Endodermal cell (in vitro differentiated cells): ENCODE measurements at regions not wholly inside any gene's neighbourhood (a gene's known extent, or its start where the extent isn't known, plus 50 kb on each side); places are given as distances from the start of the nearest gene placed in this dataset.
A peak's percentile ranks its signal among the peaks of the same experiment; 100 is the strongest.

Experiments
- DNase-seq: peaks from one replicate; pipeline ENCODE4 v3.0.0-alpha.2; 2017
- H3K27ac ChIP-seq: 2 replicates; pipeline ENCODE4 v1.5.1; 2013; ENCODE audit warnings: mild to moderate bottlenecking, low read depth, low read length, moderate library complexity
- H3K27me3 ChIP-seq: 2 replicates; pipeline ENCODE4 v1.6.1; 2013; ENCODE audit warnings: mild to moderate bottlenecking, low read length, moderate library complexity; ENCODE audit not compliant: insufficient read depth, control insufficient read depth, poor library complexity, severe bottlenecking
- H3K36me3 ChIP-seq: 2 replicates; pipeline ENCODE4 v1.7.0; 2013; ENCODE audit warnings: mild to moderate bottlenecking, low read length, moderate library complexity; ENCODE audit not compliant: control insufficient read depth, insufficient read depth
- H3K4me1 ChIP-seq: one replicate; pipeline ENCODE4 v1.7.0; 2013; ENCODE audit warnings: low read length; ENCODE audit not compliant: control insufficient read depth, insufficient read depth
- H3K4me3 ChIP-seq: 2 replicates; pipeline ENCODE4 v1.5.1; 2013; ENCODE audit warnings: mild to moderate bottlenecking, low read length, moderate library complexity
- H3K9ac ChIP-seq: 2 replicates; pipeline ENCODE4 v1.6.1; 2013; ENCODE audit warnings: mild to moderate bottlenecking, low read length, moderate library complexity; ENCODE audit not compliant: poor library complexity, severe bottlenecking; ENCODE audit errors: extremely low read depth
- H3K9me3 ChIP-seq: 2 replicates; pipeline ENCODE4 v1.6.1; 2013; ENCODE audit warnings: mild to moderate bottlenecking, low read length, moderate library complexity; ENCODE audit not compliant: control insufficient read depth
- H3K27ac Mint-ChIP-seq: 2 replicates; pipeline ENCODE4 v1.8.0; 2020; ENCODE audit warnings: mixed read lengths
- H3K27me3 Mint-ChIP-seq: 2 replicates; pipeline ENCODE4 v1.8.0; 2021; ENCODE audit warnings: mild to moderate bottlenecking, mixed read lengths; ENCODE audit not compliant: insufficient read depth
- H3K36me3 Mint-ChIP-seq: 2 replicates; pipeline ENCODE4 v1.8.0; 2020; ENCODE audit warnings: low read depth, mixed read lengths
- H3K4me1 Mint-ChIP-seq: 2 replicates; pipeline ENCODE4 v1.8.0; 2020; ENCODE audit warnings: mixed read lengths
- H3K4me3 Mint-ChIP-seq: 2 replicates; pipeline ENCODE4 v1.8.0; 2020; ENCODE audit warnings: mild to moderate bottlenecking, moderate library complexity, mixed read lengths
- H3K9me3 Mint-ChIP-seq: 2 replicates; pipeline ENCODE4 v1.8.0; 2020; ENCODE audit warnings: mild to moderate bottlenecking, mixed read lengths
- WGBS, 2 experiments: methylation state at CpG; one replicate each; pipeline versions ENCODE4 v1.1.5 to v1.1.7; 2013; ENCODE audit warnings: missing lambda C conversion rate in 2 of 2, mixed read lengths in 1 of 2; ENCODE audit not compliant: insufficient coverage in 1 of 2, insufficient read length in 1 of 2; 5-methylcytosine and 5-hydroxymethylcytosine counted together
- TF ChIP-seq, protein P1 (sequence below): fragments of 200-600 bp; sonication (generic); conservative IDR thresholded peaks from 2 replicates; pipeline ENCODE4 v1.5.0; 2021; ENCODE audit warnings: antibody characterized with exemption, mild to moderate bottlenecking

DNA sequence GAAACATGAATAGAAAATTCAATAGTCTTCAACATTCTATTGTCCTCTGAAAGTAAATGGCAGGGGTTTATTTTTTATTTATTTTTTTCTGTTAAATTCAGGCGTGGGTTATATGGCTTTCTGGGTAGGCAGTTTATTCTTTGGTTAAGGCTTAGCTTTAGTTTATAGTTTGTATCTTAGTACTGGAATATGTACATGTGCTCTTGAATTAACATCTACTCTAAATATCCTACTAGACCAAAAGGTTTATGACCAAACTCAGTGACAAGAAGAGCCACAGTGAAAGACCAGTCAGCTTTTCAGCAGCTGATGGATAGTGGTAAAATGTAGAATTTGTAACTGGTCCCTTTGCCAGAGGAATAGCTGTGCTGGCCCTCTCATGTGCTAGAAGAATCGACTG, 62.0 kb upstream of the DAB2 start:
- DNase-seq: no peak
- Histone ChIP-seq H3K27me3 (no peaks in the 10 kb centered on the region), H3K9ac (no peak overlapping the region), H3K9me3 (peaks cover 5% of the 10 kb centered on the region), H3K36me3 (no peaks in the 10 kb centered on the region), H3K27ac (no peak overlapping the region), H3K4me3 (no peak overlapping the region), H3K4me1 (no peaks in the 10 kb centered on the region)
- TF ChIP-seq, protein P1, sequence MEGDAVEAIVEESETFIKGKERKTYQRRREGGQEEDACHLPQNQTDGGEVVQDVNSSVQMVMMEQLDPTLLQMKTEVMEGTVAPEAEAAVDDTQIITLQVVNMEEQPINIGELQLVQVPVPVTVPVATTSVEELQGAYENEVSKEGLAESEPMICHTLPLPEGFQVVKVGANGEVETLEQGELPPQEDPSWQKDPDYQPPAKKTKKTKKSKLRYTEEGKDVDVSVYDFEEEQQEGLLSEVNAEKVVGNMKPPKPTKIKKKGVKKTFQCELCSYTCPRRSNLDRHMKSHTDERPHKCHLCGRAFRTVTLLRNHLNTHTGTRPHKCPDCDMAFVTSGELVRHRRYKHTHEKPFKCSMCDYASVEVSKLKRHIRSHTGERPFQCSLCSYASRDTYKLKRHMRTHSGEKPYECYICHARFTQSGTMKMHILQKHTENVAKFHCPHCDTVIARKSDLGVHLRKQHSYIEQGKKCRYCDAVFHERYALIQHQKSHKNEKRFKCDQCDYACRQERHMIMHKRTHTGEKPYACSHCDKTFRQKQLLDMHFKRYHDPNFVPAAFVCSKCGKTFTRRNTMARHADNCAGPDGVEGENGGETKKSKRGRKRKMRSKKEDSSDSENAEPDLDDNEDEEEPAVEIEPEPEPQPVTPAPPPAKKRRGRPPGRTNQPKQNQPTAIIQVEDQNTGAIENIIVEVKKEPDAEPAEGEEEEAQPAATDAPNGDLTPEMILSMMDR: no peak
- Mint-ChIP-seq H3K36me3 (no peaks in the 10 kb centered on the region), H3K27me3 (no peaks in the 10 kb centered on the region), H3K4me3 (no peak overlapping the region), H3K27ac (no peak overlapping the region), H3K9me3 (no peaks in the 10 kb centered on the region), H3K4me1 (peaks cover 6% of the 10 kb centered on the region)
- 94% methylated on average over 2 of the region's 2 CpGs; no CpG with 5 or more reads in 1 of the 2 experiments for WGBS, 2 experiments

DNA sequence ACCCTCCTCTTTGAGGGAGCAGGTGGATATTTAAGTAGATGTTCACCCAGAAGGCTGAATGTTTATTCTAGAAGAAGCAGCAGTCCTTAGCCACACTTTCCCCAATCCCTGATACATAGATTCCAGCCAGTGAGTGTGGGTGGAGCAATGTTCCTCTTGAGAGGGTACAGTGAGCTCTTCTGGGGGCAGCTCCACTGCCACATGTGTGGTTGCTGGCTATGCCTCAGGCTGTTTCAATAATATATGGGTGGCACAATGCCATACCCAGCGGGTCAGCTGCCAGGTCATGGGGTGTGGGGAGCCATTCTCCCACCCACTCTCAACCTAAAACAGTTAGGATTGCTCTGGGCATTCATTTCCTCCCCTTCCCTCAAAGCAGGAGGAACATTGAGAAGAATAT, 61.6 kb upstream of the DAB2 start:
- Mint-ChIP-seq H3K36me3 (no peaks in the 10 kb centered on the region), H3K9me3 (no peaks in the 10 kb centered on the region), H3K27ac (no peak overlapping the region), H3K27me3 (no peaks in the 10 kb centered on the region), H3K4me3 (no peak overlapping the region), H3K4me1 (peaks cover 6% of the 10 kb centered on the region)
- Histone ChIP-seq H3K27me3 (no peaks in the 10 kb centered on the region), H3K4me1 (no peaks in the 10 kb centered on the region), H3K36me3 (no peaks in the 10 kb centered on the region), H3K27ac (no peak overlapping the region), H3K4me3 (no peak overlapping the region), H3K9me3 (peaks cover 3% of the 10 kb centered on the region), H3K9ac (no peak overlapping the region)
- DNase-seq: no peak
- TF ChIP-seq, protein P1: no peak
- 78% methylated on average over 1 of the region's 1 CpG; no CpG with 5 or more reads in 1 of the 2 experiments for WGBS, 2 experiments

DNA sequence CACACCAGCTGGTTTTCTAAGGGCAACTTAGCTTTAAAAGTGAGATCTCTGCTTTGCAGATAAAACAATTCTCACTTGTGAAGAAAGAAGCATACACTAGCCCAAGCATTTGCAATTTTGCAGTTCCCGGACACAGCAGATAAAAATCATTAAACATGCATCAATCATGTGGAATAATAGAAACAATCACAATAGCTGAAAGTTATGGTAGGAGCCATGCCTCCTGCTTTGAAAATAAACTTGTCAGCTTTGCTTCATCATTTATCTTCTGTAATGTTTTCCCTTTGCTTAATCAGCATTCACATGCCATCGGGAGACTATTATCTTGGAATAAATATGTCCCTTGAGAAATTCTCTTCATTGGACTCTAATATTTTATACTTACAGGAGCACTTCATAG, 60.3 kb upstream of the DAB2 start:
- Mint-ChIP-seq H3K4me3 (no peak overlapping the region), H3K27me3 (no peaks in the 10 kb centered on the region), H3K27ac (no peak overlapping the region), H3K36me3 (no peaks in the 10 kb centered on the region), H3K9me3 (no peaks in the 10 kb centered on the region), H3K4me1 (peaks cover 12% of the 10 kb centered on the region)
- Histone ChIP-seq H3K9ac (no peak overlapping the region), H3K4me3 (no peak overlapping the region), H3K36me3 (no peaks in the 10 kb centered on the region), H3K4me1 (no peaks in the 10 kb centered on the region), H3K9me3 (no peaks in the 10 kb centered on the region), H3K27ac (peak overlapping the region; percentile 41), H3K27me3 (no peaks in the 10 kb centered on the region)
- TF ChIP-seq, protein P1: no peak
- no peak for DNase-seq
- WGBS, 2 experiments: 78 to 90% methylated on average over 2 of the region's 2 CpGs
